Smooth muscle cell (in vitro differentiated cells): ENCODE measurements at regions not wholly inside any gene's neighbourhood (a gene's known extent, or its start where the extent isn't known, plus 50 kb on each side); places are given as distances from the start of the nearest gene placed in this dataset.

Experiments
- DNase-seq: peaks from one replicate; lab custom pipeline; 2025; ENCODE audit not compliant: unreplicated experiment; lab: John Stamatoyannopoulos, UW
- H2AFZ ChIP-seq: fragments of 200-600 bp; sonication (generic); 2 replicates; pipeline ENCODE4 v1.6.0; 2016; ENCODE audit warnings: antibody characterized with exemption, low read depth, mild to moderate bottlenecking
- H3F3A ChIP-seq: fragments of 200-600 bp; sonication (generic); 2 replicates; pipeline ENCODE4 v1.6.0; 2017; ENCODE audit warnings: antibody characterized with exemption, low read depth
- H3K27ac ChIP-seq: fragments of 200-600 bp; sonication (generic); 2 replicates; pipeline ENCODE4 v1.5.1; 2016; ENCODE audit warnings: low read depth, mild to moderate bottlenecking
- H3K27me3 ChIP-seq: fragments of 200-600 bp; sonication (generic); 2 replicates; pipeline ENCODE4 v1.6.1; 2016; ENCODE audit warnings: low read depth, mild to moderate bottlenecking
- H3K36me3 ChIP-seq: fragments of 200-600 bp; sonication (generic); 2 replicates; pipeline ENCODE4 v1.5.1; 2016; ENCODE audit warnings: low read depth
- H3K4me1 ChIP-seq: fragments of 200-600 bp; sonication (generic); 2 replicates; pipeline ENCODE4 v1.5.1; 2016; ENCODE audit warnings: low read depth
- H3K4me2 ChIP-seq: fragments of 200-600 bp; sonication (generic); 2 replicates; pipeline ENCODE4 v1.6.0; 2016; ENCODE audit warnings: mild to moderate bottlenecking
- H3K4me3 ChIP-seq: fragments of 200-600 bp; sonication (generic); 2 replicates; pipeline ENCODE4 v1.5.1; 2016; ENCODE audit warnings: mild to moderate bottlenecking
- H3K79me2 ChIP-seq: fragments of 200-600 bp; sonication (generic); 2 replicates; pipeline ENCODE4 v1.6.0; 2016; ENCODE audit warnings: low read depth, mild to moderate bottlenecking
- H3K9ac ChIP-seq: fragments of 200-600 bp; sonication (generic); 2 replicates; pipeline ENCODE4 v1.6.0; 2016; ENCODE audit warnings: low read depth
- H3K9me3 ChIP-seq: fragments of 200-600 bp; sonication (generic); replicated peaks from 2 replicates; pipeline ENCODE4 v1.5.1; 2016; ENCODE audit warnings: low read depth
- H4K20me1 ChIP-seq: fragments of 200-600 bp; sonication (generic); 2 replicates; pipeline ENCODE4 v1.6.0; 2016; ENCODE audit warnings: low read depth
- CTCF ChIP-seq: fragments of 200-600 bp; sonication (generic); IDR thresholded peaks from 2 replicates; pipeline ENCODE4 v1.5.1; 2017; ENCODE audit warnings: borderline replicate concordance, mild to moderate bottlenecking, antibody characterized with exemption; ENCODE audit not compliant: insufficient read depth, poor library complexity, severe bottlenecking
- WGBS: methylation state at CpG from one replicate; pipeline ENCODE4 v1.1.7; 2016; ENCODE audit warnings: low lambda C conversion rate; 5-methylcytosine and 5-hydroxymethylcytosine counted together

DNA sequence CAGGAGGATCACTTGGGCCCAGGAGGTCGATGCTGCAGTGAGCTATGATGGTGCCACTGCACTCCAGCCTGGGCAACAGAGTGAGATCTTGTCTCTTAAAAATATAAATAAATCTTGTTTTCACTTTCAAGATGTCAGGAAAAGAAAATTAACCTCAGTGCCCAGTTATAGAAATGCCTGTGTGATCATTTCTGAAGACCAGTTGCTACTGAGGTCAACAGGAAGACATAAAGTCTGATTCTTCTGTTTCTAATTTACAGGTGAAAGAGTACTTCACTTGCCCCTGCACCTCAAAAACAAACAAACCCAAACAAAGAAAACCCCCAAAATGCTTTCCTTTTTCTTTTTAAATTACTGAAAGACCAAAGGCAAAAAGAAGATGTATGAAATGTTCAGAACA, 174.3 kb upstream of the NBEA start:
- no peak for DNase-seq
- no peaks in the 10 kb centered on the region for H3K27me3 ChIP-seq
- no peak overlapping the region for H3K4me3 ChIP-seq
- H3K4me2 ChIP-seq = no peak overlapping the region
- H3K9me3 ChIP-seq = no peaks in the 10 kb centered on the region
- H3K27ac ChIP-seq = no peak overlapping the region
- no peak for TF ChIP-seq CTCF
- no peaks in the 10 kb centered on the region for H3K4me1 ChIP-seq
- no peak overlapping the region for H2AFZ ChIP-seq
- 93% methylated on average over 1 of the region's 1 CpG for WGBS
- H4K20me1 ChIP-seq = no peaks in the 10 kb centered on the region
- H3F3A ChIP-seq = no peaks in the 10 kb centered on the region
- no peak overlapping the region for H3K9ac ChIP-seq
- no peaks in the 10 kb centered on the region for H3K36me3 ChIP-seq
- H3K79me2 ChIP-seq = no peaks in the 10 kb centered on the region

GRCh38 chr13:34772206-34772605, 169.9 kb upstream of the NBEA start:
- H3K9ac ChIP-seq = no peak overlapping the region
- no peaks in the 10 kb centered on the region for H3K4me1 ChIP-seq
- no peak for DNase-seq
- H3K27me3 ChIP-seq = peaks cover 11% of the 10 kb centered on the region
- no peak overlapping the region for H2AFZ ChIP-seq
- no peak overlapping the region for H3K27ac ChIP-seq
- H3K4me2 ChIP-seq = no peak overlapping the region
- H4K20me1 ChIP-seq = no peaks in the 10 kb centered on the region
- TF ChIP-seq CTCF = no peak
- H3F3A ChIP-seq = no peaks in the 10 kb centered on the region
- WGBS = 62% methylated on average over 2 of the region's 2 CpGs
- H3K9me3 ChIP-seq = no peaks in the 10 kb centered on the region
- no peak overlapping the region for H3K4me3 ChIP-seq
- no peaks in the 10 kb centered on the region for H3K36me3 ChIP-seq
- H3K79me2 ChIP-seq = no peaks in the 10 kb centered on the region

DNA sequence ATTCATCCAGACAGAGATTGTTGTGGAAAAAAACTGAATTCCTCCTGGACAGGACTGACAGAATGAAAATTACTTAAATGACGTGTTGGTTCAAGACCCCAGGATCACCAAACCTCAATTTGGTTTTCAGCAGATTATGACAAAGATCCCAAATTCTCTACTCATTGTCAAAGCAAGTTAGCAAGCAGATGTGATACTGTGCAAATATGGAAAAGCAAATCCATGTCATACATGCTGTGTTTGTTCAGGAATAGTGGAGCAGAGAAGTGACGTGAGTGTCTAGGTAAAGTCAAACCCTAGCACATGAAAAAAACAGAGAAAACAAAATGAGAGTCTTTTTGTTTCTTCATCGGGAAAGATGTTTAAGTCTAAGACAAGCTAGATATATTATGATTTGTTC, 169.2 kb upstream of the NBEA start:
- Histone ChIP-seq H3K9ac (no peak overlapping the region), H4K20me1 (no peaks in the 10 kb centered on the region), H3K36me3 (no peaks in the 10 kb centered on the region), H3K27ac (no peak overlapping the region), H3K4me3 (no peak overlapping the region), H3K79me2 (no peaks in the 10 kb centered on the region), H3K9me3 (no peaks in the 10 kb centered on the region), H3K27me3 (peaks cover 11% of the 10 kb centered on the region), H3F3A (no peaks in the 10 kb centered on the region), H3K4me1 (no peaks in the 10 kb centered on the region), H3K4me2 (no peak overlapping the region), H2AFZ (no peak overlapping the region)
- DNase-seq = no peak
- WGBS = 86% methylated on average over 3 of the region's 3 CpGs
- no peak for TF ChIP-seq CTCF

GRCh38 chr13:34776390-34776981, 165.6 kb upstream of the NBEA start:
- Histone ChIP-seq H3K9me3 (no peaks in the 10 kb centered on the region), H3F3A (no peaks in the 10 kb centered on the region), H3K36me3 (no peaks in the 10 kb centered on the region), H3K4me2 (no peak overlapping the region), H3K4me3 (no peak overlapping the region), H3K4me1 (no peaks in the 10 kb centered on the region), H2AFZ (no peak overlapping the region), H3K79me2 (no peaks in the 10 kb centered on the region), H3K9ac (no peak overlapping the region), H3K27ac (no peak overlapping the region), H3K27me3 (peaks cover 11% of the 10 kb centered on the region), H4K20me1 (no peaks in the 10 kb centered on the region)
- DNase-seq = no peak
- WGBS = 82% methylated on average over 2 of the region's 2 CpGs
- TF ChIP-seq CTCF = no peak
